ENCODE measurements at regions not wholly inside any gene's neighbourhood (a gene's known extent, or its start where the extent isn't known, plus 50 kb on each side); places are given as distances from the start of the nearest gene placed in this dataset.

DNA sequence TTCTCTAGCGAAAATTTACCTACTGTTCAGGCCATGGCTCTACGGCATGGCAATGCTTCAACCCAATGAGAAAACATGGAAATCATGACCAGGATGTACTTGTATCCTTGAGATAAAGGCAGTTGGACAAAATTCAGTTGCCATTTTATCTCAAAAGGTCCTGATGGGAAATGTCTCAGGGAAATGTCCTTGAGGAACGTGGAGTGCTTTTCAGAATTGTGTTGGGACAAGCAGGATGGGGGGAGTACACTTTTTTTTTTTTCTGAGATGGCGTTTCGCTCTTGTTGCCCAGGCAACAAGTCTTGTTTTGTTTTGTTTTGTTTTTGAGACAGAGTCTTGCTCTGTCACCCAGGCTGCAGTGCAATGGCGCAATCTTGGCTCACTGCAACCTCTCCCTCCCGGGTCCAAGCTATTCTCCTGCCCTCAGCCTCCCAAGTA lies 86.8 kb upstream of the EIF5 start:
- H3K27me3 ChIP-seq, result peaks cover 0 to 15% (median 3%) of the 10 kb centered on the region in 7 donors
- H3K9me3 ChIP-seq, result peaks cover 0 to 4% (median 0%) of the 10 kb centered on the region in 11 donors
- H3K27ac ChIP-seq, result no peak overlapping the region
- no peak for DNase-seq
- TF ChIP-seq, protein P1, sequence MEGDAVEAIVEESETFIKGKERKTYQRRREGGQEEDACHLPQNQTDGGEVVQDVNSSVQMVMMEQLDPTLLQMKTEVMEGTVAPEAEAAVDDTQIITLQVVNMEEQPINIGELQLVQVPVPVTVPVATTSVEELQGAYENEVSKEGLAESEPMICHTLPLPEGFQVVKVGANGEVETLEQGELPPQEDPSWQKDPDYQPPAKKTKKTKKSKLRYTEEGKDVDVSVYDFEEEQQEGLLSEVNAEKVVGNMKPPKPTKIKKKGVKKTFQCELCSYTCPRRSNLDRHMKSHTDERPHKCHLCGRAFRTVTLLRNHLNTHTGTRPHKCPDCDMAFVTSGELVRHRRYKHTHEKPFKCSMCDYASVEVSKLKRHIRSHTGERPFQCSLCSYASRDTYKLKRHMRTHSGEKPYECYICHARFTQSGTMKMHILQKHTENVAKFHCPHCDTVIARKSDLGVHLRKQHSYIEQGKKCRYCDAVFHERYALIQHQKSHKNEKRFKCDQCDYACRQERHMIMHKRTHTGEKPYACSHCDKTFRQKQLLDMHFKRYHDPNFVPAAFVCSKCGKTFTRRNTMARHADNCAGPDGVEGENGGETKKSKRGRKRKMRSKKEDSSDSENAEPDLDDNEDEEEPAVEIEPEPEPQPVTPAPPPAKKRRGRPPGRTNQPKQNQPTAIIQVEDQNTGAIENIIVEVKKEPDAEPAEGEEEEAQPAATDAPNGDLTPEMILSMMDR (IDR thresholded peaks at IDR 0.05), result no peak
- peak in 6 of 8 donors; percentile 38 to 77 (median 66) for ATAC-seq
- no peaks in the 10 kb centered on the region for H3K36me3 ChIP-seq
- intact Hi-C loops (cut with DNase I), result no loop called here
- no peak overlapping the region for H3K4me3 ChIP-seq
- 56 to 59% methylated on average over 7 of the region's 7 CpGs for WGBS, 2 donors
- H3K4me1 ChIP-seq, result peaks cover 0 to 12% (median 0%) of the 10 kb centered on the region in 9 donors

DNA sequence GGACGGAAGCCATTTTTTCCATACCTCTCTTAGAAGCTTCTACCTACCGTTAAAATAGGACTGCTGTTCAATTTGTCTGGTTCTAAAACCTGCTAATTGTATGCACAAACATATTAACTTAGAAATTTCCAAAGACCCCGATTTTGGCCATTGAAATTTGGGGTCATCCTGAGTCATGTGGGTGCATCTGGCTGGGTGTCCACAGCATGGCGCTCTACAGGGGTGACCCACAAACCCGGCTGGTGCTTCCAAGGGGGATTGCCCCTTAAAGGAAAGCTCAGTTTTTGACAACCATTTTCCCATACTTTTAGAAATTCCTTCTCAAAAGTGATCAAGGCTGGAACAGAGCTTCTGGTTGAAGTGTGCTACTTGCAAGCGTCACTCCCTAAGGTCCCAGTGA lies 83.9 kb upstream of the EIF5 start:
- H3K4me1 ChIP-seq, result peaks cover 0 to 12% (median 0%) of the 10 kb centered on the region in 9 donors
- intact Hi-C loops (cut with DNase I), result no loop called here
- WGBS, 2 donors, result 75 to 80% methylated on average over 6 of the region's 6 CpGs

DNA sequence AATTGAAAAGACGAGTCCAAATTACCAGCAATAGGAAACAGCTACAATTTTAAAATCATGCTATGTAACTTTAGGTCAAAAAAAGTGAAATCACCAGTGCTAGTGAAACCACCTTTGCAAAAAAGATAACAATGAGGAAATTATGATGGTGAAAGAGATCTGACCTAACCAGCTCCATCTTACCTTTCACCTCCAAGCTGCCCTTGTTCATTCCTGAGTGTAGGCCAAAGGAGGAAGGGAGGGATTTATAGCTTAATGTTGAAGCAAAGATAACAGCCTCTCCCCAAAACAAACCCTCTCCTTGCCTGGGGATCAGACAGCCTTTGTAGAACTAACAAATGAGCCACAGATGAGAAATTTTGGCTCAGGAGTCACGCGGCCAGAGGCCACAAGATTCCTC lies 83.2 kb upstream of the EIF5 start:
- peaks cover 0 to 10% (median 0%) of the 10 kb centered on the region in 9 donors for H3K4me1 ChIP-seq
- H3K36me3 ChIP-seq, result no peaks in the 10 kb centered on the region
- ATAC-seq, result no peak
- H3K4me3 ChIP-seq, result no peak overlapping the region
- H3K9me3 ChIP-seq, result peaks cover 0 to 4% (median 0%) of the 10 kb centered on the region in 11 donors
- TF ChIP-seq, protein P1 (IDR thresholded peaks at IDR 0.05), result no peak
- intact Hi-C loops (cut with DNase I), result no loop called here
- H3K27ac ChIP-seq, result no peak overlapping the region
- no peak for DNase-seq
- 82 to 90% methylated on average over 3 of the region's 3 CpGs for WGBS, 2 donors
- peaks cover 0 to 16% (median 10%) of the 10 kb centered on the region in 7 donors for H3K27me3 ChIP-seq

More for the DNA sequence above, 83.9 kb upstream of the EIF5 start:
- Histone ChIP-seq H3K4me3 (no peak overlapping the region), H3K27ac (no peak overlapping the region), H3K36me3 (no peaks in the 10 kb centered on the region), H3K9me3 (peaks cover 0 to 4% (median 0%) of the 10 kb centered on the region in 11 donors), H3K27me3 (peaks cover 0 to 16% (median 6%) of the 10 kb centered on the region in 7 donors)
- ATAC-seq, result no peak
- DNase-seq, result no peak
- TF ChIP-seq, protein P1 (IDR thresholded peaks at IDR 0.05), result no peak

DNA sequence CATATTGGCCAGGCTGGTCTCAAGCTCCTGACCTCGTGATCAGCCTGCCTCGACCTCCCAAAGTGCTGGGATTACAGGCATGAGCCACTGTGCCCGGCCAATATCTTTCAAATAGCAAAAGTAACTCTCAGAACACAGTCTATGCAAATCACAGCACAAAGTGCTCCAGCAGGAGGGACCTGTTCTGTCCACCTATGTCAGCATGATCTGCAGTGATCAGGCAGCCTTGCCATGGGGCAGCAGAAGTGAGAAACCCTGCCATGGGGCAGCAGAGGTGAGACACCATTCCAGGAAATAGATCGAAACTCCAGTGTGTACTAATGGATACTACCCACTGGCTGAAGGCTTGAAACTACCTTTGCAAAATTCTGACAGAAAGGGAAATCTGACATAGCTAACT lies 78.5 kb upstream of the EIF5 start:
- WGBS, 2 donors, result 85 to 88% methylated on average over 4 of the region's 4 CpGs
- H3K9me3 ChIP-seq, result peaks cover 0 to 4% (median 0%) of the 10 kb centered on the region in 11 donors
- H3K4me1 ChIP-seq, result peaks cover 0 to 8% (median 5%) of the 10 kb centered on the region in 9 donors
- intact Hi-C loops (cut with DNase I), result no loop called here
- peaks cover 0 to 16% (median 7%) of the 10 kb centered on the region in 7 donors for H3K27me3 ChIP-seq
- H3K36me3 ChIP-seq, result no peaks in the 10 kb centered on the region
- H3K4me3 ChIP-seq, result no peak overlapping the region
- DNase-seq (no peak), ATAC-seq (no peak)
- H3K27ac ChIP-seq, result no peak overlapping the region
- TF ChIP-seq, protein P1 (IDR thresholded peaks at IDR 0.05), result no peak

Data from heart right ventricle (tissue), 16 donors.